ENCODE measurements at regions not wholly inside any gene's neighbourhood (a gene's known extent, or its start where the extent isn't known, plus 50 kb on each side); places are given as distances from the start of the nearest gene placed in this dataset.
"Not testable (repeated sequence)": the region's sequence is repeated elsewhere in the genome, so short reads cannot be mapped to it uniquely, and the experiment has no call there.

DNA sequence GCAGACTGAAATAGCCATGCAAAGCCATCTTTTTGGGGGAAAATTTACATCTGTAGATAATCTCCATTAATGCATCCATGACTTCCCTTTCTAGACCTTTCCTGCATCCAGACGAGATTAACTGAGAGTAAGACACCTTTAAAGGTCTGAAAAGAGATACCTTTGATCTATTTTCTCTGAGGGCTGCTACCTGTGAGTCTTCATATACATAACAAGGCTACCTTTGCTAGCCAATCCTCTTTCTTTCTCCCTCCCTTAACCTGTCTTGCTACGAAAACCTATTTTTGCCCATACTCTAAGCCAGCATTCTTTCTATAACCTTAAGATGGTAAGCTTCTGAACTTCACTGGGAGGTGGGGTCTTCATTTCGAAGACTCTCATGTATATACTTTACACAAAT is 908.5 kb upstream of the FBXO33 start:
- peaks cover 50% of the 10 kb centered on the region for H3K79me2 ChIP-seq (replicated peaks; ENCODE audit: insufficient read depth)
- H3K27ac ChIP-seq (ENCODE audit: low read depth), result no peak overlapping the region
- 0 out of 2 replicates have a peak, but pooled peaks cover 12% of the 10 kb centered on the region for H3K9me2 ChIP-seq (ENCODE audit: insufficient read depth)
- Mint-ChIP-seq H3K4me3 (no peak overlapping the region), H3K27ac (no peak overlapping the region), H3K36me3 (ENCODE audit: low read depth) (peaks cover 5% of the 10 kb centered on the region; the same call in 2 of the 3 replicates), H3K27me3 (ENCODE audit: insufficient read depth, low read depth, poor library complexity) (no peaks in the 10 kb centered on the region), H3K4me1 (peaks cover 25% of the 10 kb centered on the region), H3K9me3 (no peaks in the 10 kb centered on the region; the same call in 2 of the 3 replicates)
- H3K4me3 ChIP-seq, result peak overlapping the region; percentile 8; the same call in 1 of the 2 replicates
- H3K4me1 ChIP-seq (ENCODE audit: insufficient read depth), result peaks cover 54% of the 10 kb centered on the region
- H3K36me3 ChIP-seq (ENCODE audit: insufficient read depth), result no peaks in the 10 kb centered on the region
- H2AFZ ChIP-seq, result no peak overlapping the region
- peak; percentile 93 for ATAC-seq
- DNase-seq (ENCODE audit: low spot score), result peak; percentile 73
- no peak for TF ChIP-seq ZNF331 (CRISPR knock-in tag; IDR thresholded peaks at IDR 0.05; ENCODE audit: low read depth)
- no peak for TF ChIP-seq NANOG (IDR thresholded peaks at IDR 0.05; ENCODE audit: borderline replicate concordance)
- TF ChIP-seq EZH2 (IDR thresholded peaks at IDR 0.05; ENCODE audit: low read depth, unreplicated experiment), result no peak
- peak overlapping the region; percentile 41; the same call in 1 of the 2 replicates for H3K4me2 ChIP-seq
- no peaks in the 10 kb centered on the region for H3K27me3 ChIP-seq (ENCODE audit: insufficient read depth)
- H3F3A ChIP-seq (replicated peaks; ENCODE audit: low read depth), result no peaks in the 10 kb centered on the region
- no peaks in the 10 kb centered on the region for H4K20me1 ChIP-seq (replicated peaks; ENCODE audit: insufficient read depth)

DNA sequence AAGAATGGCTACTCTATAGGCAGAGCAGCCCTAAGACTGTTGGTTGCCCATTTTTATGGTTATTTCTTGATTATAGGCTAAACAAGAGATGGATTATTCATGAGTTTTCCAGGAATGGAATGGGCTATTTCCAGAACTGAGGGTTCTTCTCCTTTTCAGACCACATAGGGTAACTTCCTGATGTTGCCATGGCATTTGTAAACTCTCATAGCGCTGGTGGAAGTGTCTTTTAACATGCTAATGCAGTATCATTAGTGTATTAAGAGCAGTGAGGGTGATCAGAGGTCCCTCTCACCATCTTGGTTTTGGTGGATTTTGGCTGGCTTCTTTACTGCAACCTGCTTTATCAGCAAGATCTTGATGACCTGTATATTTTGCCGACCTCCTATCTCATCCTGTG is 904.6 kb upstream of the FBXO33 start:
- Mint-ChIP-seq H3K27me3 (ENCODE audit: insufficient read depth, low read depth, poor library complexity) (no peaks in the 10 kb centered on the region), H3K36me3 (ENCODE audit: low read depth) (peaks cover 16% of the 10 kb centered on the region; the same call in 2 of the 3 replicates), H3K4me1 (peaks cover 29% of the 10 kb centered on the region), H3K9me3 (peaks cover 12% of the 10 kb centered on the region), H3K4me3 (no peak overlapping the region), H3K27ac (no peak overlapping the region)
- 0 out of 2 replicates have a peak, but pooled peaks cover 11% of the 10 kb centered on the region for H3K9me2 ChIP-seq (ENCODE audit: insufficient read depth)
- DNase-seq (ENCODE audit: low spot score) (peak; percentile 43), ATAC-seq (peak; percentile 40; the same call in 1 of the 3 replicates)
- peaks cover 39% of the 10 kb centered on the region for H3K4me1 ChIP-seq (ENCODE audit: insufficient read depth)
- H3K27me3 ChIP-seq (ENCODE audit: insufficient read depth), result no peaks in the 10 kb centered on the region
- H2AFZ ChIP-seq, result no peak overlapping the region
- H3K79me2 ChIP-seq (replicated peaks; ENCODE audit: insufficient read depth), result peaks cover 27% of the 10 kb centered on the region
- H3K36me3 ChIP-seq (ENCODE audit: insufficient read depth), result peaks cover 14% of the 10 kb centered on the region
- no peaks in the 10 kb centered on the region for H3F3A ChIP-seq (replicated peaks; ENCODE audit: low read depth)
- TF ChIP-seq EZH2 (IDR thresholded peaks at IDR 0.05; ENCODE audit: low read depth, unreplicated experiment), result no peak
- no peak for TF ChIP-seq JUNB (IDR thresholded peaks at IDR 0.05; ENCODE audit: unreplicated experiment)
- TF ChIP-seq ZNF331 (CRISPR knock-in tag; IDR thresholded peaks at IDR 0.05; ENCODE audit: low read depth), result no peak
- TF ChIP-seq, protein P1, sequence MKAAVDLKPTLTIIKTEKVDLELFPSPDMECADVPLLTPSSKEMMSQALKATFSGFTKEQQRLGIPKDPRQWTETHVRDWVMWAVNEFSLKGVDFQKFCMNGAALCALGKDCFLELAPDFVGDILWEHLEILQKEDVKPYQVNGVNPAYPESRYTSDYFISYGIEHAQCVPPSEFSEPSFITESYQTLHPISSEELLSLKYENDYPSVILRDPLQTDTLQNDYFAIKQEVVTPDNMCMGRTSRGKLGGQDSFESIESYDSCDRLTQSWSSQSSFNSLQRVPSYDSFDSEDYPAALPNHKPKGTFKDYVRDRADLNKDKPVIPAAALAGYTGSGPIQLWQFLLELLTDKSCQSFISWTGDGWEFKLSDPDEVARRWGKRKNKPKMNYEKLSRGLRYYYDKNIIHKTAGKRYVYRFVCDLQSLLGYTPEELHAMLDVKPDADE (IDR thresholded peaks at IDR 0.05), result no peak
- TF ChIP-seq, protein P2, sequence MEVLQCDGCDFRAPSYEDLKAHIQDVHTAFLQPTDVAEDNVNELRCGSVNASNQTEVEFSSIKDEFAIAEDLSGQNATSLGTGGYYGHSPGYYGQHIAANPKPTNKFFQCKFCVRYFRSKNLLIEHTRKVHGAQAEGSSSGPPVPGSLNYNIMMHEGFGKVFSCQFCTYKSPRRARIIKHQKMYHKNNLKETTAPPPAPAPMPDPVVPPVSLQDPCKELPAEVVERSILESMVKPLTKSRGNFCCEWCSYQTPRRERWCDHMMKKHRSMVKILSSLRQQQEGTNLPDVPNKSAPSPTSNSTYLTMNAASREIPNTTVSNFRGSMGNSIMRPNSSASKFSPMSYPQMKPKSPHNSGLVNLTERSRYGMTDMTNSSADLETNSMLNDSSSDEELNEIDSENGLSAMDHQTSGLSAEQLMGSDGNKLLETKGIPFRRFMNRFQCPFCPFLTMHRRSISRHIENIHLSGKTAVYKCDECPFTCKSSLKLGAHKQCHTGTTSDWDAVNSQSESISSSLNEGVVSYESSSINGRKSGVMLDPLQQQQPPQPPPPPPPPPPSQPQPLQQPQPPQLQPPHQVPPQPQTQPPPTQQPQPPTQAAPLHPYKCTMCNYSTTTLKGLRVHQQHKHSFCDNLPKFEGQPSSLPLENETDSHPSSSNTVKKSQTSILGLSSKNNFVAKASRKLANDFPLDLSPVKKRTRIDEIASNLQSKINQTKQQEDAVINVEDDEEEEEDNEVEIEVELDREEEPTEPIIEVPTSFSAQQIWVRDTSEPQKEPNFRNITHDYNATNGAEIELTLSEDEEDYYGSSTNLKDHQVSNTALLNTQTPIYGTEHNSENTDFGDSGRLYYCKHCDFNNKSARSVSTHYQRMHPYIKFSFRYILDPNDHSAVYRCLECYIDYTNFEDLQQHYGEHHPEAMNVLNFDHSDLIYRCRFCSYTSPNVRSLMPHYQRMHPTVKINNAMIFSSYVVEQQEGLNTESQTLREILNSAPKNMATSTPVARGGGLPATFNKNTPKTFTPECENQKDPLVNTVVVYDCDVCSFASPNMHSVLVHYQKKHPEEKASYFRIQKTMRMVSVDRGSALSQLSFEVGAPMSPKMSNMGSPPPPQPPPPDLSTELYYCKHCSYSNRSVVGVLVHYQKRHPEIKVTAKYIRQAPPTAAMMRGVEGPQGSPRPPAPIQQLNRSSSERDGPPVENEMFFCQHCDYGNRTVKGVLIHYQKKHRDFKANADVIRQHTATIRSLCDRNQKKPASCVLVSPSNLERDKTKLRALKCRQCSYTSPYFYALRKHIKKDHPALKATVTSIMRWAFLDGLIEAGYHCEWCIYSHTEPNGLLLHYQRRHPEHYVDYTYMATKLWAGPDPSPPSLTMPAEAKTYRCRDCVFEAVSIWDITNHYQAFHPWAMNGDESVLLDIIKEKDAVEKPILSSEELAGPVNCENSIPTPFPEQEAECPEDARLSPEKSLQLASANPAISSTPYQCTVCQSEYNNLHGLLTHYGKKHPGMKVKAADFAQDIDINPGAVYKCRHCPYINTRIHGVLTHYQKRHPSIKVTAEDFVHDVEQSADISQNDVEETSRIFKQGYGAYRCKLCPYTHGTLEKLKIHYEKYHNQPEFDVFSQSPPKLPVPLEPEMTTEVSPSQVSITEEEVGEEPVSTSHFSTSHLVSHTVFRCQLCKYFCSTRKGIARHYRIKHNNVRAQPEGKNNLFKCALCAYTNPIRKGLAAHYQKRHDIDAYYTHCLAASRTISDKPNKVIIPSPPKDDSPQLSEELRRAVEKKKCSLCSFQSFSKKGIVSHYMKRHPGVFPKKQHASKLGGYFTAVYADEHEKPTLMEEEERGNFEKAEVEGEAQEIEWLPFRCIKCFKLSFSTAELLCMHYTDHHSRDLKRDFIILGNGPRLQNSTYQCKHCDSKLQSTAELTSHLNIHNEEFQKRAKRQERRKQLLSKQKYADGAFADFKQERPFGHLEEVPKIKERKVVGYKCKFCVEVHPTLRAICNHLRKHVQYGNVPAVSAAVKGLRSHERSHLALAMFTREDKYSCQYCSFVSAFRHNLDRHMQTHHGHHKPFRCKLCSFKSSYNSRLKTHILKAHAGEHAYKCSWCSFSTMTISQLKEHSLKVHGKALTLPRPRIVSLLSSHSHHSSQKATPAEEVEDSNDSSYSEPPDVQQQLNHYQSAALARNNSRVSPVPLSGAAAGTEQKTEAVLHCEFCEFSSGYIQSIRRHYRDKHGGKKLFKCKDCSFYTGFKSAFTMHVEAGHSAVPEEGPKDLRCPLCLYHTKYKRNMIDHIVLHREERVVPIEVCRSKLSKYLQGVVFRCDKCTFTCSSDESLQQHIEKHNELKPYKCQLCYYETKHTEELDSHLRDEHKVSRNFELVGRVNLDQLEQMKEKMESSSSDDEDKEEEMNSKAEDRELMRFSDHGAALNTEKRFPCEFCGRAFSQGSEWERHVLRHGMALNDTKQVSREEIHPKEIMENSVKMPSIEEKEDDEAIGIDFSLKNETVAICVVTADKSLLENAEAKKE (CRISPR knock-in tag; IDR thresholded peaks at IDR 0.05), result no peak
- no peak for TF ChIP-seq EZH2phosphoT487 (IDR thresholded peaks at IDR 0.05; ENCODE audit: unreplicated experiment)
- no peak for TF ChIP-seq CREB1 (CRISPR knock-in tag; IDR thresholded peaks at IDR 0.05; ENCODE audit: low read depth)
- H3K4me3 ChIP-seq, result no peak overlapping the region
- H4K20me1 ChIP-seq (replicated peaks; ENCODE audit: insufficient read depth), result no peaks in the 10 kb centered on the region
- H3K27ac ChIP-seq (ENCODE audit: low read depth), result no peak overlapping the region
- peak overlapping the region; percentile 28; the same call in 1 of the 2 replicates for H3K4me2 ChIP-seq

DNA sequence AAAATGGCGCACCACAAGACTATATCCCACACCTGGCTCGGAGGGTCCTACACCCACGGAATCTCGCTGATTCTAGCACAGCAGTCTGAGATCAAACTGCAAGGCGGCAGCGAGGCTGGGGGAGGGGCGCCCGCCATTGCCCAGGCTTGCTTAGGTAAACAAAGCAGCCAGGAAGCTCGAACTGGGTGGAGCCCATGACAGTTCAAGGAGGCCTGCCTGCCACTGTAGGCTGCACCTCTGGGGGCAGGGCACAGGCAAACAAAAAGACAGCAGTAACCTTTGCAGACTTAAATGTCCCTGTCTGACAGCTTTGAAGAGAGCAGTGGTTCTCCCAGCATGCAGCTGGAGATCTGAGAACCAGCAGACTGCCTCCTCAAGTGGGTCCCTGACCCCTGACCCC is 894.3 kb upstream of the FBXO33 start:
- H3K4me1 Mint-ChIP-seq, H3K4me2 ChIP-seq: not testable (repeated sequence)

More for the DNA sequence above, 894.3 kb upstream of the FBXO33 start:
- Mint-ChIP-seq H3K9me3 (peaks cover 19% of the 10 kb centered on the region; the same call in 2 of the 3 replicates), H3K36me3 (ENCODE audit: low read depth) (peaks cover 13% of the 10 kb centered on the region)
- not testable (repeated sequence) for H3K27me3 Mint-ChIP-seq (ENCODE audit: insufficient read depth, low read depth, poor library complexity); H2AFZ ChIP-seq; H3K36me3 ChIP-seq (ENCODE audit: insufficient read depth); H3F3A ChIP-seq (replicated peaks; ENCODE audit: low read depth); H4K20me1 ChIP-seq (replicated peaks; ENCODE audit: insufficient read depth); H3K27me3 ChIP-seq (ENCODE audit: insufficient read depth); ATAC-seq; H3K27ac Mint-ChIP-seq; H3K4me1 ChIP-seq (ENCODE audit: insufficient read depth); H3K4me3 Mint-ChIP-seq; H3K9me2 ChIP-seq (ENCODE audit: insufficient read depth)
- DNase-seq (ENCODE audit: low spot score), result peak; percentile 61
- H3K79me2 ChIP-seq (replicated peaks; ENCODE audit: insufficient read depth), result peaks cover 12% of the 10 kb centered on the region
- peak overlapping the region; percentile 78; the same call in 1 of the 2 replicates for H3K27ac ChIP-seq (ENCODE audit: low read depth)
- peak overlapping the region; percentile 38; the same call in 1 of the 2 replicates for H3K4me3 ChIP-seq

Data from GM23338 (cell line).